ENCODE measurements at regions not wholly inside any gene's neighbourhood (a gene's known extent, or its start where the extent isn't known, plus 50 kb on each side); places are given as distances from the start of the nearest gene placed in this dataset.

- Histone ChIP-seq H3K9me3 (replicated peaks in 1 of 3) (no peaks in the 10 kb centered on the region), H3K4me3 (no peak overlapping the region)
- TF ChIP-seq CTCF (IDR thresholded peaks at IDR 0.05) (no peak), POLR2A (IDR thresholded peaks at IDR 0.05) (no peak)
Observed at GRCh38 chr4:83728191-83728590, 192.3 kb downstream of the GPAT3 start.

GRCh38 chr4:83725336-83726085, 189.6 kb downstream of the GPAT3 start:
- no peak for DNase-seq
- no peaks in the 10 kb centered on the region for H3K36me3 ChIP-seq (replicated peaks in 1 of 2)
- no peaks in the 10 kb centered on the region for H3K9me3 ChIP-seq (replicated peaks in 1 of 3)
- TF ChIP-seq POLR2A (IDR thresholded peaks at IDR 0.05) = no peak
- H3K4me3 ChIP-seq = no peak overlapping the region
- H3K4me1 ChIP-seq (replicated peaks in 1 of 2) = no peaks in the 10 kb centered on the region
- WGBS, 4 donors = 73 to 81% (median 78%) methylated on average over 6 of the region's 6 CpGs
- intact Hi-C loops (cut with DNase I) = no loop called here
- no peak overlapping the region for H3K27ac ChIP-seq
- H3K27me3 ChIP-seq = no peaks in the 10 kb centered on the region

More at GRCh38 chr4:83728191-83728590, 192.3 kb downstream of the GPAT3 start:
- DNase-seq = no peak
- Histone ChIP-seq H3K27ac (no peak overlapping the region), H3K4me1 (replicated peaks in 1 of 2) (no peaks in the 10 kb centered on the region), H3K27me3 (no peaks in the 10 kb centered on the region), H3K36me3 (replicated peaks in 1 of 2) (no peaks in the 10 kb centered on the region)
- intact Hi-C loops (cut with DNase I) = no loop called here

GRCh38 chr4:83724485-83725335, 188.8 kb downstream of the GPAT3 start:
- intact Hi-C loops (cut with DNase I) = no loop called here
- Histone ChIP-seq H3K27me3 (no peaks in the 10 kb centered on the region), H3K27ac (no peak overlapping the region), H3K9me3 (replicated peaks in 1 of 3) (no peaks in the 10 kb centered on the region), H3K4me1 (replicated peaks in 1 of 2) (no peaks in the 10 kb centered on the region), H3K4me3 (no peak overlapping the region), H3K36me3 (replicated peaks in 1 of 2) (no peaks in the 10 kb centered on the region)
- TF ChIP-seq POLR2A (IDR thresholded peaks at IDR 0.05) = no peak
- no peak for TF ChIP-seq CTCF (IDR thresholded peaks at IDR 0.05)
- 67 to 69% (median 68%) methylated on average over 14 of the region's 14 CpGs for WGBS, 4 donors
- DNase-seq = no peak

GRCh38 chr4:83723609-83724008, 187.7 kb downstream of the GPAT3 start:
- Histone ChIP-seq H3K4me3 (no peak overlapping the region), H3K27me3 (no peaks in the 10 kb centered on the region), H3K36me3 (replicated peaks in 1 of 2) (no peaks in the 10 kb centered on the region), H3K9me3 (replicated peaks in 1 of 3) (no peaks in the 10 kb centered on the region), H3K27ac (no peak overlapping the region), H3K4me1 (replicated peaks in 1 of 2) (no peaks in the 10 kb centered on the region)
- WGBS, 4 donors = 61 to 70% (median 64%) methylated on average over 6 of the region's 6 CpGs
- TF ChIP-seq CTCF (IDR thresholded peaks at IDR 0.05) = no peak
- no peak for TF ChIP-seq POLR2A (IDR thresholded peaks at IDR 0.05)
- intact Hi-C loops (cut with DNase I) = no loop called here
- no peak for DNase-seq
